GM10266 (cell line): ENCODE measurements at regions not wholly inside any gene's neighbourhood (a gene's known extent, or its start where the extent isn't known, plus 50 kb on each side); places are given as distances from the start of the nearest gene placed in this dataset.

ENCODE experiments used
- DNase-seq: peaks from one replicate; pipeline ENCODE4 v3.0.0; 2012; ENCODE audit errors: extremely low spot score
- TF ChIP-seq, protein P1 (sequence below): IDR thresholded peaks from 2 replicates; pipeline ENCODE4 v1.5.1; 2012; ENCODE audit warnings: mild to moderate bottlenecking, low read depth; ENCODE audit not compliant: control insufficient read depth, insufficient read depth; ENCODE audit errors: missing control alignments

GRCh38 chr4:55249476-55249875 is 96.6 kb upstream of the SRD5A3 start:
- DNase-seq: no peak
- TF ChIP-seq, protein P1, sequence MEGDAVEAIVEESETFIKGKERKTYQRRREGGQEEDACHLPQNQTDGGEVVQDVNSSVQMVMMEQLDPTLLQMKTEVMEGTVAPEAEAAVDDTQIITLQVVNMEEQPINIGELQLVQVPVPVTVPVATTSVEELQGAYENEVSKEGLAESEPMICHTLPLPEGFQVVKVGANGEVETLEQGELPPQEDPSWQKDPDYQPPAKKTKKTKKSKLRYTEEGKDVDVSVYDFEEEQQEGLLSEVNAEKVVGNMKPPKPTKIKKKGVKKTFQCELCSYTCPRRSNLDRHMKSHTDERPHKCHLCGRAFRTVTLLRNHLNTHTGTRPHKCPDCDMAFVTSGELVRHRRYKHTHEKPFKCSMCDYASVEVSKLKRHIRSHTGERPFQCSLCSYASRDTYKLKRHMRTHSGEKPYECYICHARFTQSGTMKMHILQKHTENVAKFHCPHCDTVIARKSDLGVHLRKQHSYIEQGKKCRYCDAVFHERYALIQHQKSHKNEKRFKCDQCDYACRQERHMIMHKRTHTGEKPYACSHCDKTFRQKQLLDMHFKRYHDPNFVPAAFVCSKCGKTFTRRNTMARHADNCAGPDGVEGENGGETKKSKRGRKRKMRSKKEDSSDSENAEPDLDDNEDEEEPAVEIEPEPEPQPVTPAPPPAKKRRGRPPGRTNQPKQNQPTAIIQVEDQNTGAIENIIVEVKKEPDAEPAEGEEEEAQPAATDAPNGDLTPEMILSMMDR: no peak

DNA sequence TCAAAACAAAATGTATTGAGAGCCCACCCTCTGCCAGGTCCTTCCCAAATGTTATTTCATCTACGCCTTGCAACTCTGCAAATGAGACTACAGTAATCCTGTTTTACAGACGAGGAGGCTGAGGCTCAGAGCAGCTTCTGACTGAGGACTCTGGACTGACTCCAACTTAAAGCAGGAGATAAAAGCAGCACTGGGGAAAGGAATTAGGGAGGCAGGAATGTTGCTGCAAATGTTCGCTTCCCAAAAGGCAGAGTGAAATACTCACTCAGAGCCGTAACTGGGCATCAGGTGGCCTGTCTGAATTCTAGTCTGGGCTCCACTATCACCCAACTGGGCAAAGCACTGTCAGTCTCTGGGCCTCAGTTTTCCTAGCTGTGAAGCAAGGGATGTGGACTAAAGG is 94.7 kb upstream of the SRD5A3 start:
- TF ChIP-seq, protein P1: no peak
- DNase-seq: no peak

GRCh38 chr4:55251896-55252295 is 94.1 kb upstream of the SRD5A3 start:
- DNase-seq: no peak

GRCh38 chr4:55253948-55254593 is 92.0 kb upstream of the SRD5A3 start:
- no peak for DNase-seq
- TF ChIP-seq, protein P1: no peak

More at GRCh38 chr4:55251896-55252295, 94.1 kb upstream of the SRD5A3 start:
- TF ChIP-seq, protein P1: no peak

DNA sequence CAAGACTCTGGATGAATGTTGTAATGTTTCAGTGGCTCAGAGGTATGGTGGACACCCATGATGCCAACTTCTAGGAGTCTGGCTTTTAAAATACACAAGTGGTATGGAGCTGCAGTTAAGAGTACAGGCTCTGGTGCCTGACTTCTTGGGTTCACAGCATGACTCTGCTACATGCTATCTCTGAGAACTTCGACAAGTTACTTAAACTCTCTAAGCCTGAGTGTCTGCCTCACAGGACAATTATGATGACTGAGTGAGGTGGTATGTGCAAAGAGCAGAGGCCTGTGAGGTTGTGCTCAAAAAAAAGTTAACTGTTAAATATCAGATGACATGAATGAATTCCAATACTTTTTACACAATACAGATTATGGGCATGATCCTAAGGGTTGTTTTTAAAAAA is 90.9 kb upstream of the SRD5A3 start:
- DNase-seq: no peak
- TF ChIP-seq, protein P1: no peak

GRCh38 chr4:55256787-55257186 is 89.3 kb upstream of the SRD5A3 start:
- TF ChIP-seq, protein P1: no peak
- DNase-seq: no peak

GRCh38 chr4:55258152-55258865 is 87.7 kb upstream of the SRD5A3 start:
- DNase-seq: no peak
- TF ChIP-seq, protein P1: no peak
